SK-N-SH (cell line): ENCODE measurements at regions not wholly inside any gene's neighbourhood (a gene's known extent, or its start where the extent isn't known, plus 50 kb on each side); places are given as distances from the start of the nearest gene placed in this dataset.

Source experiments
- CHD2 ChIP-seq: fragments of 150-350 bp; IDR thresholded peaks from 2 replicates; pipeline ENCODE4 v1.6.1; 2018; ENCODE audit warnings: low read length; ENCODE audit not compliant: partially characterized antibody
- CTCF ChIP-seq: fragments of 200-600 bp; sonication (generic); IDR thresholded peaks from 2 replicates; pipeline ENCODE4 v1.6.1; 2017; ENCODE audit warnings: antibody characterized with exemption, mild to moderate bottlenecking, moderate library complexity
- ELF1 ChIP-seq: IDR thresholded peaks from 2 replicates; pipeline ENCODE4 v1.4.0; 2012
- FOXM1 ChIP-seq: IDR thresholded peaks from 2 replicates; pipeline ENCODE4 v1.4.0; 2012; ENCODE audit warnings: low read depth, mild to moderate bottlenecking
- GABPA ChIP-seq: IDR thresholded peaks from 2 replicates; pipeline ENCODE4 v1.4.0; 2012; ENCODE audit warnings: low read depth, mild to moderate bottlenecking
- JUND ChIP-seq: IDR thresholded peaks from 2 replicates; pipeline ENCODE4 v1.4.0; 2012
- NRF1 ChIP-seq: IDR thresholded peaks from 2 replicates; pipeline ENCODE4 v1.6.1; 2012; ENCODE audit warnings: low read depth, mild to moderate bottlenecking, low read length
- PBX3 ChIP-seq: IDR thresholded peaks from 2 replicates; pipeline ENCODE4; 2012
- POLR2AphosphoS5 ChIP-seq: IDR thresholded peaks from 2 replicates; pipeline ENCODE4 v1.6.1; 2012; ENCODE audit warnings: low read depth, low read length
- RFX5 ChIP-seq: IDR thresholded peaks from 2 replicates; pipeline ENCODE4 v1.6.1; 2012; ENCODE audit warnings: mild to moderate bottlenecking, improper control_type of control experiment, low read length
- SIN3A ChIP-seq: IDR thresholded peaks from 2 replicates; pipeline ENCODE4 v1.6.1; 2012; ENCODE audit warnings: low read depth, mild to moderate bottlenecking, low read length, moderate library complexity, borderline replicate concordance
- TAF1 ChIP-seq: IDR thresholded peaks from 2 replicates; pipeline ENCODE4 v1.6.1; 2012; ENCODE audit warnings: low read depth, mild to moderate bottlenecking, low read length, moderate library complexity, borderline replicate concordance
- TCF12 ChIP-seq: IDR thresholded peaks from 2 replicates; pipeline ENCODE4 v1.4.0; 2012
- YY1 ChIP-seq: IDR thresholded peaks from 2 replicates; pipeline ENCODE4 v1.4.0; 2012; ENCODE audit warnings: low read depth, mild to moderate bottlenecking

- TF ChIP-seq CTCF (no peak), NRF1 (no peak), JUND (no peak), RFX5 (no peak), GABPA (no peak), YY1 (no peak), ELF1 (no peak), POLR2AphosphoS5 (no peak), FOXM1 (no peak), SIN3A (no peak), TAF1 (no peak), TCF12 (no peak), PBX3 (no peak), CHD2 (no peak)
Measured at GRCh38 chr4:188434643-188435042, 295.4 kb downstream of the TRIML1 start.
